HG03457 (cell line): ENCODE measurements at regions not wholly inside any gene's neighbourhood (a gene's known extent, or its start where the extent isn't known, plus 50 kb on each side); places are given as distances from the start of the nearest gene placed in this dataset.

Experiments
- ATAC-seq: cut with Tn5 transposase; IDR thresholded peaks from one replicate; pipeline ENCODE4 v1.9.1; 2021; ENCODE audit warnings: moderate number of reproducible peaks; ENCODE audit not compliant: unreplicated experiment

GRCh38 chr5:68476854-68477253 is 261.3 kb downstream of the PIK3R1 start:
- no peak for ATAC-seq

- no peak for ATAC-seq
Observed at GRCh38 chr5:68478301-68479095, 262.9 kb downstream of the PIK3R1 start.

GRCh38 chr5:68479524-68479923 is 264.0 kb downstream of the PIK3R1 start:
- ATAC-seq: no peak

GRCh38 chr5:68480335-68480940 is 264.9 kb downstream of the PIK3R1 start:
- no peak for ATAC-seq

- ATAC-seq: no peak
Observed at GRCh38 chr5:68482199-68482598, 266.6 kb downstream of the PIK3R1 start.

GRCh38 chr5:68484307-68485068 is 268.9 kb downstream of the PIK3R1 start:
- no peak for ATAC-seq

- ATAC-seq: no peak
Observed at GRCh38 chr5:68489556-68489955, 274.0 kb downstream of the PIK3R1 start.

GRCh38 chr5:68490406-68490805 is 274.9 kb downstream of the PIK3R1 start:
- no peak for ATAC-seq

- no peak for ATAC-seq
Observed at GRCh38 chr5:68494771-68495170, 279.2 kb downstream of the PIK3R1 start.

- no peak for ATAC-seq
Observed at GRCh38 chr5:68499987-68500386, 284.4 kb downstream of the PIK3R1 start.

GRCh38 chr5:68500813-68501212 is 285.3 kb downstream of the PIK3R1 start:
- no peak for ATAC-seq

- ATAC-seq: no peak
Observed at GRCh38 chr5:68502531-68502930, 287.0 kb downstream of the PIK3R1 start.

- ATAC-seq: no peak
Observed at GRCh38 chr5:68504306-68504705, 288.8 kb downstream of the PIK3R1 start.

GRCh38 chr5:68505917-68506860 is 290.6 kb downstream of the PIK3R1 start:
- no peak for ATAC-seq

- ATAC-seq: no peak
Observed at GRCh38 chr5:68515514-68515913, 300.0 kb downstream of the PIK3R1 start.

GRCh38 chr5:68518286-68518685 is 302.7 kb downstream of the PIK3R1 start:
- ATAC-seq: no peak

GRCh38 chr5:68519143-68519542 is 303.6 kb downstream of the PIK3R1 start:
- no peak for ATAC-seq

- no peak for ATAC-seq
Observed at GRCh38 chr5:68521776-68522175, 306.2 kb downstream of the PIK3R1 start.

- no peak for ATAC-seq
Observed at GRCh38 chr5:68522863-68523262, 307.3 kb downstream of the PIK3R1 start.

- no peak for ATAC-seq
Observed at GRCh38 chr5:68528821-68529273, 313.3 kb downstream of the PIK3R1 start.

GRCh38 chr5:68529581-68529980 is 314.0 kb downstream of the PIK3R1 start:
- ATAC-seq: no peak
